GM21360 (cell line): ENCODE measurements at regions not wholly inside any gene's neighbourhood (a gene's known extent, or its start where the extent isn't known, plus 50 kb on each side); places are given as distances from the start of the nearest gene placed in this dataset.
"Not testable (repeated sequence)": the region's sequence is repeated elsewhere in the genome, so short reads cannot be mapped to it uniquely, and the experiment has no call there.

Experiments
- ATAC-seq: cut with Tn5 transposase; IDR thresholded peaks from one replicate; pipeline ENCODE4 v1.9.1; 2021; ENCODE audit warnings: mild to moderate bottlenecking, moderate library complexity; ENCODE audit not compliant: unreplicated experiment

GRCh38 chr2:138215958-138216357 lies 251.7 kb downstream of the HNMT start:
- no peak for ATAC-seq

- no peak for ATAC-seq
Observed at GRCh38 chr2:138217975-138218374, 253.7 kb downstream of the HNMT start.

GRCh38 chr2:138218397-138218796 lies 254.1 kb downstream of the HNMT start:
- ATAC-seq = no peak

GRCh38 chr2:138219961-138220360 lies 255.7 kb downstream of the HNMT start:
- no peak for ATAC-seq

GRCh38 chr2:138221358-138221757 lies 257.1 kb downstream of the HNMT start:
- ATAC-seq = no peak

- no peak for ATAC-seq
Observed at GRCh38 chr2:138223319-138223718, 259.0 kb downstream of the HNMT start.

- ATAC-seq = no peak
Observed at GRCh38 chr2:138227195-138227594, 262.9 kb downstream of the HNMT start.

- no peak for ATAC-seq
Observed at GRCh38 chr2:138228101-138228500, 263.8 kb downstream of the HNMT start.

- ATAC-seq = no peak
Observed at GRCh38 chr2:138234265-138234664, 267.3 kb upstream of the SPOPL start.

- no peak for ATAC-seq
Observed at GRCh38 chr2:138235041-138235440, 266.5 kb upstream of the SPOPL start.

- no peak for ATAC-seq
Observed at GRCh38 chr2:138236142-138236541, 265.4 kb upstream of the SPOPL start.

- no peak for ATAC-seq
Observed at GRCh38 chr2:138237667-138238384, 263.7 kb upstream of the SPOPL start.

- no peak for ATAC-seq
Observed at GRCh38 chr2:138238908-138239307, 262.7 kb upstream of the SPOPL start.

- no peak for ATAC-seq
Observed at GRCh38 chr2:138239902-138240491, 261.6 kb upstream of the SPOPL start.

- ATAC-seq = no peak
Observed at GRCh38 chr2:138243372-138243771, 258.2 kb upstream of the SPOPL start.

GRCh38 chr2:138244501-138244925 lies 257.1 kb upstream of the SPOPL start:
- no peak for ATAC-seq

GRCh38 chr2:138245310-138245709 lies 256.3 kb upstream of the SPOPL start:
- ATAC-seq = no peak

- no peak for ATAC-seq
Observed at GRCh38 chr2:138247302-138247701, 254.3 kb upstream of the SPOPL start.

- ATAC-seq = no peak
Observed at GRCh38 chr2:138249207-138249606, 252.4 kb upstream of the SPOPL start.

- not testable (repeated sequence) for ATAC-seq
Observed at GRCh38 chr2:138250843-138251320, 250.7 kb upstream of the SPOPL start.

- ATAC-seq = no peak
Observed at GRCh38 chr2:138252587-138252986, 249.0 kb upstream of the SPOPL start.

- no peak for ATAC-seq
Observed at GRCh38 chr2:138255670-138256069, 245.9 kb upstream of the SPOPL start.
